Stimulated activated CD4-positive, alpha-beta T cell treated with anti-CD3 and anti-CD28 coated beads, Interleukin-2, amount 100 ng/mL, for 24 hours (primary cell): ENCODE measurements at regions not wholly inside any gene's neighbourhood (a gene's known extent, or its start where the extent isn't known, plus 50 kb on each side); places are given as distances from the start of the nearest gene placed in this dataset.
"Not testable (repeated sequence)": the region's sequence is repeated elsewhere in the genome, so short reads cannot be mapped to it uniquely, and the experiment has no call there.

ENCODE experiments used
- DNase-seq, 2 donors: peaks; one replicate each; pipeline ENCODE4 v3.0.0-alpha.2; 2020

GRCh38 chr2:156955701-156956100, 301.8 kb upstream of the GALNT5 start:
- DNase-seq, result no peak

GRCh38 chr2:156956161-156956560, 301.3 kb upstream of the GALNT5 start:
- no peak for DNase-seq

- DNase-seq, result no peak
Measured at GRCh38 chr2:156958374-156958773, 299.1 kb upstream of the GALNT5 start.

GRCh38 chr2:156959481-156959880, 298.0 kb upstream of the GALNT5 start:
- no peak for DNase-seq

GRCh38 chr2:156982615-156983014, 274.9 kb upstream of the GALNT5 start:
- no peak for DNase-seq

GRCh38 chr2:156986339-156986988, 271.0 kb upstream of the GALNT5 start:
- no peak for DNase-seq

- no peak for DNase-seq
Measured at GRCh38 chr2:156999661-157000060, 257.8 kb upstream of the GALNT5 start.

- no peak for DNase-seq
Measured at GRCh38 chr2:157004789-157005188, 252.7 kb upstream of the GALNT5 start.

GRCh38 chr2:157015015-157015575, 242.4 kb upstream of the GALNT5 start:
- no peak for DNase-seq

- DNase-seq, result not testable (repeated sequence)
Measured at GRCh38 chr2:157023264-157023663, 234.2 kb upstream of the GALNT5 start.

- no peak for DNase-seq
Measured at GRCh38 chr2:157024129-157024528, 233.4 kb upstream of the GALNT5 start.

GRCh38 chr2:157032017-157032416, 225.5 kb upstream of the GALNT5 start:
- DNase-seq, result no peak

- DNase-seq, result no peak
Measured at GRCh38 chr2:157036726-157037125, 220.8 kb upstream of the GALNT5 start.

GRCh38 chr2:157043786-157044185, 213.7 kb upstream of the GALNT5 start:
- no peak for DNase-seq

- DNase-seq, result no peak
Measured at GRCh38 chr2:157046396-157046795, 211.1 kb upstream of the GALNT5 start.

- no peak for DNase-seq
Measured at GRCh38 chr2:157052685-157053224, 204.8 kb upstream of the GALNT5 start.

GRCh38 chr2:157053876-157054275, 203.6 kb upstream of the GALNT5 start:
- DNase-seq, result no peak

- DNase-seq, result no peak
Measured at GRCh38 chr2:157055660-157056199, 201.8 kb upstream of the GALNT5 start.

GRCh38 chr2:157056200-157056676, 201.3 kb upstream of the GALNT5 start:
- no peak for DNase-seq

GRCh38 chr2:157058161-157058560, 199.3 kb upstream of the GALNT5 start:
- no peak for DNase-seq

GRCh38 chr2:157059036-157059435, 198.5 kb upstream of the GALNT5 start:
- no peak for DNase-seq

GRCh38 chr2:157061799-157062198, 195.7 kb upstream of the GALNT5 start:
- DNase-seq, result no peak

- DNase-seq, result no peak
Measured at GRCh38 chr2:157067562-157067961, 189.9 kb upstream of the GALNT5 start.

GRCh38 chr2:157068237-157068636, 189.3 kb upstream of the GALNT5 start:
- no peak for DNase-seq
